ENCODE measurements at regions not wholly inside any gene's neighbourhood (a gene's known extent, or its start where the extent isn't known, plus 50 kb on each side); places are given as distances from the start of the nearest gene placed in this dataset.

DNA sequence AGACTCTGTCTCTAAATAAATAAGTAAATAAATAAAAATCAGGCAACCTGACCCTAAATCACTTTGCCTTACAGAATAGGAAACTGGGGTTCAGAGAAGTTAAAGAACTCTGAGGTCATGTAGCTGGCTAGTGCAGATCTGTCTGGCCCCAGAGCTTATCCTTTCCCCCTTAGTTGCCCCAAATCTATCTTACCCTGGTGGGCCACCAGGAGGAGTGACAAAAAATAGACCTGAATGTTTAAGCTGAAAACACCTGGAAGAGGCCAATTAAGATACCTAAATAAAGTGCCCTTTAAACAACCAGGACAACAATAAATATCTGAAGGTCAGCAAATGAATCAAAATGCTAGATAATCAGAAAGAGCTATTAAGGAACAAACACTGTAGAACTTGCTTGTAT lies 59.7 kb downstream of the TEX35 start:
- H3K4me3 ChIP-seq: no peak overlapping the region
- H3K9me3 ChIP-seq: no peaks in the 10 kb centered on the region
- intact Hi-C loops (cut with DNase I): no loop called here
- no peak overlapping the region for H3K27ac ChIP-seq
- ATAC-seq (no peak), DNase-seq (no peak)
- TF ChIP-seq, protein P1, sequence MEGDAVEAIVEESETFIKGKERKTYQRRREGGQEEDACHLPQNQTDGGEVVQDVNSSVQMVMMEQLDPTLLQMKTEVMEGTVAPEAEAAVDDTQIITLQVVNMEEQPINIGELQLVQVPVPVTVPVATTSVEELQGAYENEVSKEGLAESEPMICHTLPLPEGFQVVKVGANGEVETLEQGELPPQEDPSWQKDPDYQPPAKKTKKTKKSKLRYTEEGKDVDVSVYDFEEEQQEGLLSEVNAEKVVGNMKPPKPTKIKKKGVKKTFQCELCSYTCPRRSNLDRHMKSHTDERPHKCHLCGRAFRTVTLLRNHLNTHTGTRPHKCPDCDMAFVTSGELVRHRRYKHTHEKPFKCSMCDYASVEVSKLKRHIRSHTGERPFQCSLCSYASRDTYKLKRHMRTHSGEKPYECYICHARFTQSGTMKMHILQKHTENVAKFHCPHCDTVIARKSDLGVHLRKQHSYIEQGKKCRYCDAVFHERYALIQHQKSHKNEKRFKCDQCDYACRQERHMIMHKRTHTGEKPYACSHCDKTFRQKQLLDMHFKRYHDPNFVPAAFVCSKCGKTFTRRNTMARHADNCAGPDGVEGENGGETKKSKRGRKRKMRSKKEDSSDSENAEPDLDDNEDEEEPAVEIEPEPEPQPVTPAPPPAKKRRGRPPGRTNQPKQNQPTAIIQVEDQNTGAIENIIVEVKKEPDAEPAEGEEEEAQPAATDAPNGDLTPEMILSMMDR (IDR thresholded peaks at IDR 0.05): no peak
- H3K27me3 ChIP-seq: no peaks in the 10 kb centered on the region
- no peaks in the 10 kb centered on the region for H3K4me1 ChIP-seq
- no peaks in the 10 kb centered on the region for H3K36me3 ChIP-seq

DNA sequence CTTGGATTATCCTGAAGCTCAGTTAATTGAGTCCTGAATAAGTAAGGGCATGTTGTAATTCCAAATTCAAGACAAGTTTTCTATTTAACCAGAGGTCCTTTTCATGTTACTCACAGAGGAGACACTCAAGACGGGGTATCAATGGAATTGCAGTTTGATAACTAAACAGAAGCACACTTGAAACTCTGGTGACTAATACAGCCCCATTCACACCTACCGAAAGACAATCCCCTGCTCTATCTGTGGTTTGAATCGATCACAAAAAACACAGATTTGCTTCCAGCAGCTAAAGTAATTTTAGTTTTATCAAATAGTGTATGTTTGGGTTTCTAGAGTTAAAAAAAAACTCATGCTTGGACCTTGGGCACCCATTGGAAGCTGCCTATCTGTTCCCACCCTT lies 60.4 kb downstream of the TEX35 start:
- ATAC-seq (no peak), DNase-seq (no peak)
- no peak overlapping the region for H3K4me3 ChIP-seq
- no peaks in the 10 kb centered on the region for H3K27me3 ChIP-seq
- intact Hi-C loops (cut with DNase I): no loop called here
- no peaks in the 10 kb centered on the region for H3K36me3 ChIP-seq
- H3K4me1 ChIP-seq: no peaks in the 10 kb centered on the region
- H3K9me3 ChIP-seq: no peaks in the 10 kb centered on the region
- no peak overlapping the region for H3K27ac ChIP-seq
- TF ChIP-seq, protein P1 (IDR thresholded peaks at IDR 0.05): no peak

DNA sequence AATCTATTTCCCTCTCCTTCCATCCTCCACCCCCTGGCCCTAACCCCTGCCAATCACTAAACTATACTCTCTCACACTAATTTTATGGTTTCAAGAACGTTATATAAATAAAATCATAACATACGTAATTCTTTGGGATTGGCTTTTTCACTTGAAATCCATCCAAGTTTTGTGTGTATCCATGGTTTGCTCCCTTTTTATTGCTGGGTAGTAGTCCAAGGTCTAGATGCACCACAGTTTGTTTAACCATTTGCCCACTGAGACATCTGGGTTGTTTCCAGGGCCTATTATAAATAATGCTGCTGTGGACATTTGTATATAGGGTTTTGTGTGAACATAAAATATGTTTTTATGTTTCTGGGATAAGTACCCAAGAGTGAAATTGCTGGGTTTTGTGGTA lies 61.4 kb downstream of the TEX35 start:
- Histone ChIP-seq H3K27ac (no peak overlapping the region), H3K27me3 (no peaks in the 10 kb centered on the region), H3K4me3 (no peak overlapping the region), H3K4me1 (no peaks in the 10 kb centered on the region), H3K36me3 (no peaks in the 10 kb centered on the region), H3K9me3 (no peaks in the 10 kb centered on the region)
- intact Hi-C loops (cut with DNase I): no loop called here
- DNase-seq (no peak), ATAC-seq (no peak)
- TF ChIP-seq, protein P1 (IDR thresholded peaks at IDR 0.05): no peak

DNA sequence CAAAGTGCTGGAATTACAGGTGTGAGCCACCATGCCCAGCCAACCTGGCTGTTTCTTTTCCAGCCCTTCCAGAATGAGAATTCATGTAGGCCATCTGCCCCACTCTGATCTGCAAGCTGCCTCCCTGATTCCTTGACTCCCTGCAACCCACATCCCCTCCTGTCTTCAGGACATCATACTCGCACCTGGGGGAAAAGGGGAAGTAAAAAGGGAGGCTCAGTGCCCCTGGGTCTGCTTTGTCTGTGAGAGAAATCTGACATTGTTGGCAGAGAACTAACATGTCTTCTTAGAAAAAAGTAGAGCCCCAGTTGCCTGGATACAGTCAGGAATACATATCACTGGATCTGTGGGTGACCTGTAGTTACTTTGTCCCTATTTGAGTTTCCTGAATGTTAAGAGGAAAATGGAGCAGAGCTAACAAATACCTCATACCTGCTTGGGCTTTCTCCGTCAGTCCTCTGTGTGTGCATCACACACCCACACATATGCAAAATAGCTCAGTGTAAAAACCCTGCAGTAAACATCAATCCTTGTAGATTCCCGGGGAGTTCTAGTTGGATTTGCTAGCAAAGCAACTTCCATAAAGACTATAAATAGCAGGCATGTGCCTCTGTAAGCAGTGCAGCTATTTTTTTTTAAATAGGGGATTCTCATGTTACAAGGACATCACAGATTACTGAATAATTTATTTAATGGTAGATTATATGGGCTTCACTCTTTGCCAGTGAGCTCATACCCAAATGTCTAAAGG lies 62.9 kb downstream of the TEX35 start:
- no peaks in the 10 kb centered on the region for H3K27me3 ChIP-seq
- H3K27ac ChIP-seq: no peak overlapping the region
- no peak overlapping the region for H3K4me3 ChIP-seq
- TF ChIP-seq, protein P1 (IDR thresholded peaks at IDR 0.05): no peak
- DNase-seq: no peak
- H3K9me3 ChIP-seq: no peaks in the 10 kb centered on the region
- ATAC-seq: no peak
- intact Hi-C loops (cut with DNase I): no loop called here
- no peaks in the 10 kb centered on the region for H3K4me1 ChIP-seq
- no peaks in the 10 kb centered on the region for H3K36me3 ChIP-seq

DNA sequence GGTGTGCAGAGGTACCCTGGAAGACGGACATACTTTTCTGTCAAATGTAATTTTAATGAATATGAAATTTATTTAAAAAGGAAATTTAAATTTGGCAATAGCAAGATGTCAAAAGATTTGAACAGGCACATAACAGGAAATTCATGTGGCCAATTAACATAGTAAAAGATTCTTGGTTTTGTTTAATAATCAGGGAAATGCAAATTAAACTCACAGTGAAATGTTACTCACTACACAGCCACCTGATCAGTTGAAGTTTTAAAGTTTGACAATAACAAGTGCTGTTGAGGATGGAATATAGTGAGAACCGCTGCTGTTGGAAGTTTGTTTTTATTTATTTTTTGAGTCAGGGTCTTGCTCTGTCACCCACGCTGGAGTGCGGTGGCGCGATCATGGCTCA lies 63.9 kb downstream of the TEX35 start:
- no peaks in the 10 kb centered on the region for H3K27me3 ChIP-seq
- intact Hi-C loops (cut with DNase I): no loop called here
- ATAC-seq: no peak
- H3K4me3 ChIP-seq: no peak overlapping the region
- no peak overlapping the region for H3K27ac ChIP-seq
- TF ChIP-seq, protein P1 (IDR thresholded peaks at IDR 0.05): no peak
- H3K9me3 ChIP-seq: no peaks in the 10 kb centered on the region
- H3K36me3 ChIP-seq: no peaks in the 10 kb centered on the region
- no peak for DNase-seq
- no peaks in the 10 kb centered on the region for H3K4me1 ChIP-seq

DNA sequence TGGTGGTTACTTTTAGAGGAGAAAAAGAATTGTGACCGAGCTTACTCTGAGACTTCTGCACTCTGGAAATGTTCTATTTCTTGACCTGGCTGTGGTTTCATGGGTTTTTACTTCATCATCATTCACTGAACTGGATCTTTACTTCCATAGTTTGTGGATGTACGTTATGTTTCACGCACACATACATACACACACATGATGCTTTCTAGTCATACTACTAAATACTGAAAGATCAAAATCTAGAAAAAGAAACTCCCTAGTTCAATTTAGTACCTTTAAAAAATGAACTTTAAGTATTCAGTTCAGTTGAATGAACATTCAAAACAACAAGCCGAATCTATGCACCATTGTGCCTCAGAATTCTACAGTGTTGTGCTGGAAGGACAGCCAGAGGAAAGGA lies 65.0 kb downstream of the TEX35 start:
- H3K27ac ChIP-seq: no peak overlapping the region
- TF ChIP-seq, protein P1 (IDR thresholded peaks at IDR 0.05): no peak
- no peaks in the 10 kb centered on the region for H3K4me1 ChIP-seq
- DNase-seq (no peak), ATAC-seq (no peak)
- H3K9me3 ChIP-seq: no peaks in the 10 kb centered on the region
- intact Hi-C loops (cut with DNase I): no loop called here
- H3K4me3 ChIP-seq: no peak overlapping the region
- H3K27me3 ChIP-seq: no peaks in the 10 kb centered on the region
- H3K36me3 ChIP-seq: no peaks in the 10 kb centered on the region

Measured in upper lobe of right lung (tissue), 1 donor.